ENCODE measurements at regions not wholly inside any gene's neighbourhood (a gene's known extent, or its start where the extent isn't known, plus 50 kb on each side); places are given as distances from the start of the nearest gene placed in this dataset.

DNA sequence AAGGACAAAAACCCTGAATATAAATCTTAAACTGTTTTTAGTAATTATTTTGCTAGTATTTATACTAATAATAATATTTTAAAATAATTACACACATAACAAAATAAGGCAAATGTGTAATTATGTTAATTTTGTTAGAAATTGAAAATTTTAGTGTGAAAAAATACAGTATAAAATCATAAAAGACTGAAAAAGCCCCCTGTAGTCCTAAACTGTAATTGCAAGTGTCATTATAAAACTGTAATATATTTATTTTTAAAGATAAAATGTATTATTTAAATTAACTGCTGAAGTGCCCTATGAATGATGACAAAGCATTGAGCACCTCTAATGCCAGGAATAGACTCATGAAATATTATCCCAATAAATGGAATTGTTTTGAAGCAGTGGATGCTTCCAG, 1117.7 kb downstream of the CBLN2 start:
- Histone ChIP-seq H3K9me3 (ENCODE audit: control insufficient read depth, insufficient read depth, low read length) (peaks cover 1% of the 10 kb centered on the region; the same call in 1 of the 2 replicates), H3K4me1 (ENCODE audit: control insufficient read depth, insufficient read depth, low read length) (no peaks in the 10 kb centered on the region)

DNA sequence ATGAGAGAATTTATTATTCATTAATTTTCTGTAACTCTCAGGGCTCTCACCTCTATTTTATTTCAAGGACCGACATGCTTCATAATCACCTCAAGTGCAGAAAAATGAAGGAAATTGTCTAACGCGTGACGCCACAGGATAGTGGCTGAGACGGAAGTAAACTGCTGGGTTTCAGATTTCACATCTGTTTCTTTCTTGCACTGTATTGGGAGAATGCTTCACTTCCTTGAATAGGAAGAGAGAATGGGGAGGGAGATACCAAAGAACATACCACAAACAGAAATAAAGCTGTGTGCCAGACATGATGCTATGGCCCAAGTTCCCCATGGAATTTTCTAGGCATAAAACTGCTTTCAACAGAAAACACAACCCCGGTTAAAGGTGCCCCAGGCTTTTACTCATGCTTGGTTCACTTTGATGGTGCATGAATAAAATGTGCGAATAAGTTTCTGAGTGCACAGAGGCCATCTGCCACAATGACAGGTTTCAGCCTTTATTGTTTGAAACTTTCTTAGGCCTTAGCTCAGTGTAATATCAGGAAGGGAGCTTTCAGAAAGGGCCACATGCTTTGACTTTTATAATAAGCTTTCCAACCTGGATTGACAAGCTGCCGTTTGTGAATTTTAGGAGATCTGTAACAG, 1116.4 kb downstream of the SOCS6 start:
- no CpG with 5 or more reads among the region's 8 CpGs for WGBS (ENCODE audit: insufficient coverage, insufficient read length)
- no peaks in the 10 kb centered on the region for H3K36me3 ChIP-seq (ENCODE audit: control insufficient read depth, insufficient read depth, low read length)
- DNase-seq (ENCODE audit: low read depth, low spot score) = no peak
- H3K4me3 ChIP-seq (ENCODE audit: low read length) = no peak overlapping the region
- no peaks in the 10 kb centered on the region for H3K27me3 ChIP-seq (ENCODE audit: control insufficient read depth, insufficient read depth, low read length)
- no peak overlapping the region for H3K27ac ChIP-seq (ENCODE audit: low read length)
- peaks cover 2% of the 10 kb centered on the region for H3K9me3 ChIP-seq (ENCODE audit: control insufficient read depth, insufficient read depth, low read length)
- H3K4me1 ChIP-seq (ENCODE audit: control insufficient read depth, insufficient read depth, low read length) = no peaks in the 10 kb centered on the region

More for the DNA sequence above, 1117.7 kb downstream of the CBLN2 start:
- Histone ChIP-seq H3K27me3 (ENCODE audit: control insufficient read depth, insufficient read depth, low read length) (no peaks in the 10 kb centered on the region), H3K4me3 (ENCODE audit: low read length) (no peak overlapping the region), H3K36me3 (ENCODE audit: control insufficient read depth, insufficient read depth, low read length) (no peaks in the 10 kb centered on the region), H3K27ac (ENCODE audit: low read length) (no peak overlapping the region)
- no peak for DNase-seq (ENCODE audit: low read depth, low spot score)

DNA sequence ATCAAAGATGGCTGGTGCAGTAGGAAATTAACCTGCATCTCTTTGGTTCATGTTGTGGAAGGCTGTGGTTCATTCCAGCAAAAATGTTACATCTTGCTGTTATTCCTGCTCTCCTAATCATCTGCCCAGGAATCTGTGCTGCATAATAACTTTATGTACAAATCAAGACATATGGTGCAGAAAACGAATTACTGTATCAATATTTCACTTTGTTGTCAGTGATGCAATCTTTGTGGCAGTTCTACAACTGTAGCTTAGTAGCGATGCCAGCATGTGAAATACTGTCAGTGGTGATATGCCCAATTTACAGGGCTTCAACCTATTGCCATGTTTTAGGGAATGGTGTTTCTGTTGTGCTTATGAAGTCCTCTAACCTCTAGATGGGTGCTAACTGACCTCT, 1114.7 kb downstream of the SOCS6 start:
- Histone ChIP-seq H3K9me3 (ENCODE audit: control insufficient read depth, insufficient read depth, low read length) (peaks cover 2% of the 10 kb centered on the region), H3K27me3 (ENCODE audit: control insufficient read depth, insufficient read depth, low read length) (no peaks in the 10 kb centered on the region), H3K27ac (ENCODE audit: low read length) (no peak overlapping the region), H3K4me3 (ENCODE audit: low read length) (no peak overlapping the region), H3K4me1 (ENCODE audit: control insufficient read depth, insufficient read depth, low read length) (no peaks in the 10 kb centered on the region), H3K36me3 (ENCODE audit: control insufficient read depth, insufficient read depth, low read length) (no peaks in the 10 kb centered on the region)
- no peak for DNase-seq (ENCODE audit: low read depth, low spot score)
- WGBS (ENCODE audit: insufficient coverage, insufficient read length) = no CpG with 5 or more reads among the region's 2 CpGs

DNA sequence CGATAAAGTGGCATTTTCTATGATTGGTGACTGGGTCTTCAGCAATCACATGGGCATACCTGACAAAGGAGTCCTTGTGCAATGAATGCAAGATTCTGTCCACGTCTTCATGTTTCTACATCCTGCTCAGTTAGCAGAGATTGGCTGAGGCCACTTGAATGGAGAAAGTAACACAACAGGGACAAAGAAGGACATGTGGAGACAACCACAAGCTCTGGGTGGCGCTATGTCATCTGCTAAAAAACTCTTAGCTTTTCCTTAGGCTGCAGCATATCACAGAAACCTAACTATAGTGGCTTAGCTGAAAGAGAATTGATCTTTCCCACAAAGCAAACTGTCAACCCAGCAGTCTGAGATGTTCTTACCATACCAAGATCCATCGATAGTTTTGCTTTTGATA, 1109.7 kb downstream of the SOCS6 start:
- Histone ChIP-seq H3K4me3 (ENCODE audit: low read length) (no peak overlapping the region), H3K4me1 (ENCODE audit: control insufficient read depth, insufficient read depth, low read length) (no peaks in the 10 kb centered on the region), H3K36me3 (ENCODE audit: control insufficient read depth, insufficient read depth, low read length) (no peaks in the 10 kb centered on the region), H3K9me3 (ENCODE audit: control insufficient read depth, insufficient read depth, low read length) (no peaks in the 10 kb centered on the region; the same call in 1 of the 2 replicates), H3K27ac (ENCODE audit: low read length) (no peak overlapping the region), H3K27me3 (ENCODE audit: control insufficient read depth, insufficient read depth, low read length) (no peaks in the 10 kb centered on the region)
- no CpG with 5 or more reads among the region's 4 CpGs for WGBS (ENCODE audit: insufficient coverage, insufficient read length)
- no peak for DNase-seq (ENCODE audit: low read depth, low spot score)

DNA sequence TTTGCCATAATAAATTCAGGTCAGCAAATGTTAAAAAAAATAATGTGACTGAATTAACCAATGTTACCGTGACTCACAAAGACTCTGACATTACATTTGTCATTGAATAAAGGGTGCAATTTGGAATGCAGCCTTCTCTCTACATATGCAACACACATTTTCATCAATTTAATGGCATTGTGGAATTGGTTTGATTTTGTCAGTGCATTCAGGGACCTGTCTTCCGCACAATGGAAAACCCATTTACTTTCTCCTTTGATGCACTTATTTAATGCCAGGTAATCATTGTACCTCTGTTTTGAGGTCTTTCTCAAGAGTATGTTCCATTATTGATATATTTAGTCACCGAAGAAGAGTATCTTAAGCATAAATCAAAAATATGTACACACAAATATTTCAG, 1099.3 kb downstream of the SOCS6 start:
- H3K9me3 ChIP-seq (ENCODE audit: control insufficient read depth, insufficient read depth, low read length) = peaks cover 3% of the 10 kb centered on the region
- WGBS (ENCODE audit: insufficient coverage, insufficient read length) = no CpG with 5 or more reads among the region's 3 CpGs

DNA sequence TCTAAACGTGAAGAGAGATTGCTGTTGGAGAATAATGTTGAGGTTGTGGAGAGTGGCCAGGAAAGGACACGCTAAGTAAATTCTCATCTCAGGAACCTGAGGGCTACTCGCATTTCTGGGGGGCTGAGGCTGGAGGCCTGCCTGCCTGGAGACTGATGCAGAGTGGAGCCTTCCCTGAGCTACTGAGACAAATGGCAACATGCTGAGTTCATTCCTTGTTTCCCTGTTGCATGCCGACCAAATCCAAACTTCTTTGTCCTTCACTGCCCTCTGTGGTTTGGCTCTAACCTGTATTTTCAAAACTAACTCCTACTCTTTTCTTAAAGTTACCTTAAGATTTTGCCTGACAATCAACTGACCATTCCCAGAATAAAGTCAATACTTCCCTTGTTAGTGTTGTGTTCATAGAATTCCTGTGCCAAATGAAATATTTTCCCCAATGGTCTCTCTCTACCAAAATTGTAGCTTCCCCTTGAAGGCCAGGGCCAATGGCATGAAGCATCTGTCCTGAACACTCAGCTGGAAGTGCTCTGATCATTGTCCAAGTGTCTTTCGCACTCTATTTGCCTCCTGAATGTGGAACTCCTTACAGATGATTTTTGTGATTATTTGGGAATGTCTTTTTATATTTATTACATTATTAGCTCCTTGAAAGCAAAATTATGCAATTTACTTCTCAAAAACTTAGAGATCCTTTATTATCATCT, 1085.6 kb downstream of the SOCS6 start:
- Histone ChIP-seq H3K27ac (ENCODE audit: low read length) (no peak overlapping the region), H3K4me3 (ENCODE audit: low read length) (no peak overlapping the region), H3K9me3 (ENCODE audit: control insufficient read depth, insufficient read depth, low read length) (peaks cover 7% of the 10 kb centered on the region), H3K4me1 (ENCODE audit: control insufficient read depth, insufficient read depth, low read length) (no peaks in the 10 kb centered on the region), H3K36me3 (ENCODE audit: control insufficient read depth, insufficient read depth, low read length) (no peaks in the 10 kb centered on the region), H3K27me3 (ENCODE audit: control insufficient read depth, insufficient read depth, low read length) (no peaks in the 10 kb centered on the region)
- no peak for DNase-seq (ENCODE audit: low read depth, low spot score)
- no CpG with 5 or more reads among the region's 5 CpGs for WGBS (ENCODE audit: insufficient coverage, insufficient read length)

More for the DNA sequence above, 1099.3 kb downstream of the SOCS6 start:
- Histone ChIP-seq H3K4me3 (ENCODE audit: low read length) (no peak overlapping the region), H3K27ac (ENCODE audit: low read length) (no peak overlapping the region), H3K4me1 (ENCODE audit: control insufficient read depth, insufficient read depth, low read length) (no peaks in the 10 kb centered on the region), H3K27me3 (ENCODE audit: control insufficient read depth, insufficient read depth, low read length) (no peaks in the 10 kb centered on the region), H3K36me3 (ENCODE audit: control insufficient read depth, insufficient read depth, low read length) (no peaks in the 10 kb centered on the region)
- DNase-seq (ENCODE audit: low read depth, low spot score) = no peak

DNA sequence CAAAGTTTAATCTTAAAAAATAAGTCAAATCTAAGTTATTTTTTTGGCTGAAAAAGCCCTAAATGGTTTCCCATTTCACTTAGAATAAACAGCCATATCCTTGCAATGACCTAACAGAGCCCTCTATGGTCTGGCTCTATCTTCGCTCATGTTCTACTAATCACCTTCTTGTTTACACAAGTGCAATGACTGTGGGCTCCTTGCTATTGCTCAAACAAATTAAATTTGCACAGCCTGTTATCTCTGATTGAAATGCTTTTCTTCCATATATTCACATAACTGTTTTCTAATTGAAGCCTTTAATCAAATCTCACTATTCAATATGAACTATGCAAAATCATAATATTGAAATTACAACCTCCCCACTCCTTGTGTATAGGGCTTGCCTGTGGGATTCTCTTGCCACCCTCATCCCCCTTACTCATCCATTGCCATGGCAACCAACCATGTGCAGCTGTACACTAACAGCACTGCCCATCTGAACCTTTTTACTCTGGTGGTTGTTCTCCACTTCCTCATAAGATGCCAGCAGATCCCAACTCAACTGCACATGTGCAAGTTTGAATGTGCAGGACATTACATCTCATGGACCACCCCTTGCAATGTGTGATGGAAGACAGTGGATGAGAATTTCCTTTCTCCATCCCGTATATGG, 1083.2 kb downstream of the SOCS6 start:
- no CpG with 5 or more reads among the region's 2 CpGs for WGBS (ENCODE audit: insufficient coverage, insufficient read length)
- Histone ChIP-seq H3K36me3 (ENCODE audit: control insufficient read depth, insufficient read depth, low read length) (no peaks in the 10 kb centered on the region), H3K4me1 (ENCODE audit: control insufficient read depth, insufficient read depth, low read length) (no peaks in the 10 kb centered on the region), H3K4me3 (ENCODE audit: low read length) (no peak overlapping the region), H3K27me3 (ENCODE audit: control insufficient read depth, insufficient read depth, low read length) (no peaks in the 10 kb centered on the region), H3K9me3 (ENCODE audit: control insufficient read depth, insufficient read depth, low read length) (peaks cover 8% of the 10 kb centered on the region), H3K27ac (ENCODE audit: low read length) (no peak overlapping the region)
- no peak for DNase-seq (ENCODE audit: low read depth, low spot score)

DNA sequence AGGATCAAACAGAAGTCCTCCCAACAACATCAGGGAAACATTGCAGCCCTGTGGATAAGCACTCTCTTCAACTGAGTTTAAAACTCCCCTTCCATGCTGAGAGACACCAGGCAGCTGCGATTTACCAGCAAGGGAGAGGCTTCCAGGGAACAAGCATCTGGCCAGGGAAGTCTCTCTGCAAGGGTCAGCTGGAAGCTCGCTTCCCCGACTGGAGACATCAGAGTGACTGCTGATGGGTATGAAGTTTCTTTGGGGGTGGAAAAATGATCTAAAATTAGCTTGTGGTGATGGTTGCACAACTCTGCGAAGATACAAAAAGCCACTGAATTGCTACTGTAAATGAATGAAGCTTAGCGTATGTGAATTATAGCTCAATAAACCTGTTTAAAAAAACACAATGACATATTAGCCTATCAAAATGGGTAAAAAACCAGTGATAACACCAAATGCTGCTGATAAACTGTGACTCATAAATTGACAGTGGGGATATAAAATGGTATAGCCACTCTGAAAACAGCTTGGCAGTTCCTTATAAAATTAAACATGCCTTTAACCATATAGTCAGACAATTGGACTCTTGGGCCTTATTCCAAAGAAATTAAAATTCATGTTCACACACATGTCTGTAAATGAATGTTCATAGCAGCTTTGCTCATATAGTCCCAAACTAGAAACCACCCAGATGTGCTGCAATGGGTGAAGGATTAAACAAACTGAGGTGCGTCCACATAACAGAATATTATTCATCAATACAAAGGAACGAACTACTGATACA, 1082.0 kb downstream of the SOCS6 start:
- no peak for DNase-seq (ENCODE audit: low read depth, low spot score)

DNA sequence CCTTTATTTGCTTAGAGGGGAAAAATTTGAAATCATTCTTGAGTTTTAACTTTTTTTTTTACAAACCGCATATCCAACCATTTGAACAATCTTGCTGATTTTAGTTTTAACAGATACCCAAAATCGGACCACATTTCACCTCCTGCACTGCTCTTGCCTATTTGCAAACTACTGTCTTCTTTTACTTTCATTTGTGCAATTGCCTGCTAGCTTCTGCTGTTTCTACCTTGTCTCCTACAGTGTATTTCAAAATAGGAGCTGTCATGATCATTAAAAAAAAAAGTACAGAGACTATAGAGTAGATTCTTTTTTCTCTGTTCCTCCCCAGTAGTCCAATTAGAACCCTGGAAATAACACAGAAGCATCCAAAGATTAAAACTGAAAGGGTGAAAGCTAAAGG, 1081.2 kb downstream of the SOCS6 start:
- no peak overlapping the region for H3K4me3 ChIP-seq (ENCODE audit: low read length)
- no CpG with 5 or more reads among the region's 2 CpGs for WGBS (ENCODE audit: insufficient coverage, insufficient read length)

More for the DNA sequence above, 1082.0 kb downstream of the SOCS6 start:
- Histone ChIP-seq H3K4me3 (ENCODE audit: low read length) (no peak overlapping the region), H3K4me1 (ENCODE audit: control insufficient read depth, insufficient read depth, low read length) (no peaks in the 10 kb centered on the region), H3K27me3 (ENCODE audit: control insufficient read depth, insufficient read depth, low read length) (no peaks in the 10 kb centered on the region), H3K9me3 (ENCODE audit: control insufficient read depth, insufficient read depth, low read length) (peaks cover 6% of the 10 kb centered on the region), H3K36me3 (ENCODE audit: control insufficient read depth, insufficient read depth, low read length) (no peaks in the 10 kb centered on the region), H3K27ac (ENCODE audit: low read length) (no peak overlapping the region)
- no CpG with 5 or more reads among the region's 7 CpGs for WGBS (ENCODE audit: insufficient coverage, insufficient read length)

DNA sequence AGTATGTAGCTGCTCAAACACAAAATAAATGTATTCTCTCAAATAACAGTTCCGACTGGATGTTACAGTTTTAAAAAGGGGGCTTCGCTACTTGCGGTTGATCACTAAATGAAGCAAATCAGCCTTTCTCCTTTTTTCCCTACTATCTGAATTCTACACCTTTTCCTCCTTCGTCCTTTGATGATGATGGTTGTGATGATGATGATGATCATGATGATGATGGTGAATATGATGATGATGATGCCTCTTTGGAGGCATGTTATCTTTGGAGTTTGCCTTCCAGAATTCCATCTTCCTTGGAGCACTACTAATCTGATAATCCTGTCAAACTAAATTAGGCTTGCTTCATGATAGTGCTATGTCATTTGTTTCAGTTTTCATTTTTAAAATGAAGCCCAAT, 1073.3 kb downstream of the SOCS6 start:
- H3K27ac ChIP-seq (ENCODE audit: low read length) = no peak overlapping the region
- no peak for DNase-seq (ENCODE audit: low read depth, low spot score)
- no peak overlapping the region for H3K4me3 ChIP-seq (ENCODE audit: low read length)
- H3K9me3 ChIP-seq (ENCODE audit: control insufficient read depth, insufficient read depth, low read length) = peaks cover under 1% of the 10 kb centered on the region; the same call in 1 of the 2 replicates
- H3K27me3 ChIP-seq (ENCODE audit: control insufficient read depth, insufficient read depth, low read length) = no peaks in the 10 kb centered on the region
- no CpG with 5 or more reads among the region's 4 CpGs for WGBS (ENCODE audit: insufficient coverage, insufficient read length)
- H3K4me1 ChIP-seq (ENCODE audit: control insufficient read depth, insufficient read depth, low read length) = no peaks in the 10 kb centered on the region
- no peaks in the 10 kb centered on the region for H3K36me3 ChIP-seq (ENCODE audit: control insufficient read depth, insufficient read depth, low read length)

More for the DNA sequence above, 1081.2 kb downstream of the SOCS6 start:
- Histone ChIP-seq H3K27ac (ENCODE audit: low read length) (no peak overlapping the region), H3K9me3 (ENCODE audit: control insufficient read depth, insufficient read depth, low read length) (peaks cover 6% of the 10 kb centered on the region), H3K27me3 (ENCODE audit: control insufficient read depth, insufficient read depth, low read length) (no peaks in the 10 kb centered on the region), H3K36me3 (ENCODE audit: control insufficient read depth, insufficient read depth, low read length) (no peaks in the 10 kb centered on the region), H3K4me1 (ENCODE audit: control insufficient read depth, insufficient read depth, low read length) (no peaks in the 10 kb centered on the region)
- no peak for DNase-seq (ENCODE audit: low read depth, low spot score)
